DMS53 (cell line): ENCODE measurements at regions not wholly inside any gene's neighbourhood (a gene's known extent, or its start where the extent isn't known, plus 50 kb on each side); places are given as distances from the start of the nearest gene placed in this dataset.
A peak's percentile ranks its signal among the peaks of the same experiment; 100 is the strongest.
"Not testable (repeated sequence)": the region's sequence is repeated elsewhere in the genome, so short reads cannot be mapped to it uniquely, and the experiment has no call there.

Experiments
- DNase-seq: peaks from one replicate; lab custom pipeline; 2025; lab: John Stamatoyannopoulos, UW

DNA sequence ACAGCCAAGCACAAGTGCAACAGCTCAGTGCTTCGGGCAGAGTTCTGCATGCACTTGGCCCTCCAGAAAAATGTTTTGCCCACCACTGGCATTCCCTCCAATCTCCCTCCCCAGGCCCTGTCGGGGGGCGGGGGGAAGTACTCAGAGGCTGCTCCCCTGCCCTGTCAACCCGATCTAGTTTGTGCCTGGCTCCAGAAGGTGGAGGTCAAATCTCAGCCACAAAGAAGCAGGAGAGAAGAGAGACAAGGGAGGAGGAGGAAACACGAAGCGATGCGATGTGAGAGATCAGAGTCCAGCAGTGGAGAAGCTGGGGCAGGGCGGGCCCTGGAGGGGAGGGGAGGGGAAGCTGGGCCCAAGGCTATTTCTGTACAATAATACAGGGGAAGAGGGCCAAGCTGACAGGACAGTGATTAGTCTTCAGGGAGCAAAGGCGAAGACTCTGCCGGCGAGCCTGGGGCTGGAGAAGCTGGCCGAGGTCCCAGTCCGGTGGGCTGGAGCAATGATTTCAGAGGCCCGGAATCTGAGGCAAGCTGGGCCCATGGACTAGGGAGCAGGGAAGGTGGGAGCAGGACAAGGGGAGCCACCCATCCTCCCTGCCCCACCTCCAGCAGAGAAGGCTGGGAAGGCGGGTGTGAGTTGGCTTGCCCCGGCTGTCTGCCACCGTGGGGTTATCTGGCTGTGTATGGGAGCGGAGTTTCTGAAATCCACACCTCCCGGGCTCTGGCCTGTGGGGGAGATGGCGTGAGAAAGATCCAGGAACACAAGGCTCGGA lies 167.1 kb downstream of the EFNB1 start:
- no peak for DNase-seq

GRCh38 chrX:68995386-68995779 lies 166.6 kb downstream of the EFNB1 start:
- no peak for DNase-seq

GRCh38 chrX:68994891-68995255 lies 166.1 kb downstream of the EFNB1 start:
- no peak for DNase-seq

GRCh38 chrX:68994135-68994890 lies 165.5 kb downstream of the EFNB1 start:
- no peak for DNase-seq

GRCh38 chrX:68992821-68993397 lies 164.1 kb downstream of the EFNB1 start:
- DNase-seq: no peak

GRCh38 chrX:68991691-68992345 lies 163.0 kb downstream of the EFNB1 start:
- DNase-seq: no peak

DNA sequence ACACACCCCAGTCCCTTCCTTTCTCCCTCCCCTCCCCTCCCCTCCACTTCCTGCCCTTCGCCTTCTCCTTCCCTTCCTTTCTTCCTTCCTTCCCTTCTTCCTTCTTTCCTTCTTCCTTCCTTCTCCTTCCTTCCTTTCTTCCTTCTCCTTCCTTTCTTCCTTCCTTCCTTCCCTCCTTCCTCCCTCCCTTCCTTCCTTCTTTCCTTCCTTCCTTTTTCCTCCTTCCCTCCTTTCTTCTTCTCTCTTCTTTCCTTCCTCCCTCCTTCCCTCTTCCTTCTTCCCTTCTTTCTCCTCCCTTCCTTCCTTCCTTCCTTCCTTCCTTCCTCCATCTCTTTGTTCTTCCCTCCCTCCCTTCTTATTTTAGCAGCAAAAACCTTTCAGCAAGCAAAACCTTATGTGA lies 162.1 kb downstream of the EFNB1 start:
- no peak for DNase-seq

- DNase-seq: peak; percentile 33
Measured at GRCh38 chrX:68989865-68990606, 161.2 kb downstream of the EFNB1 start.

DNA sequence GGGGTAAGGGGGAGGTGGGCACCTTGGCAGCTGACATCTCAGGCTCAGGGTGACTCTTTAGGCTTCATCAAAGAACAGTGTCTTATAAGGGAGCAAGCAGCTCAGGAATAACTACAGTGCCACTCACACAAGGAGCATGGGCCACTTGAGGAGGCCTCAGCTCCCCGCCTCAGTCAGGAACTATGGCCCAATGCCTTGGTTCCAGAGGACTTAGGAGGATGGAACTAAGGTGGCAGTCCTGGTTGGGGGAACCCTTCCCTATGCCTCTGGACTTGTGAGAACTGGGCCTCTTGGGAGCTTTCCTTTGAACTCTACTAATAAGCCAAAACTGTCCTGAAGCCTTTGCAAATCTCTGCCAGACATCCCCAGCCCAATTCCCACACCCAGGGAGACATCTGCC lies 160.6 kb downstream of the EFNB1 start:
- DNase-seq: no peak

GRCh38 chrX:68988865-68989264 lies 160.0 kb downstream of the EFNB1 start:
- DNase-seq: no peak

DNA sequence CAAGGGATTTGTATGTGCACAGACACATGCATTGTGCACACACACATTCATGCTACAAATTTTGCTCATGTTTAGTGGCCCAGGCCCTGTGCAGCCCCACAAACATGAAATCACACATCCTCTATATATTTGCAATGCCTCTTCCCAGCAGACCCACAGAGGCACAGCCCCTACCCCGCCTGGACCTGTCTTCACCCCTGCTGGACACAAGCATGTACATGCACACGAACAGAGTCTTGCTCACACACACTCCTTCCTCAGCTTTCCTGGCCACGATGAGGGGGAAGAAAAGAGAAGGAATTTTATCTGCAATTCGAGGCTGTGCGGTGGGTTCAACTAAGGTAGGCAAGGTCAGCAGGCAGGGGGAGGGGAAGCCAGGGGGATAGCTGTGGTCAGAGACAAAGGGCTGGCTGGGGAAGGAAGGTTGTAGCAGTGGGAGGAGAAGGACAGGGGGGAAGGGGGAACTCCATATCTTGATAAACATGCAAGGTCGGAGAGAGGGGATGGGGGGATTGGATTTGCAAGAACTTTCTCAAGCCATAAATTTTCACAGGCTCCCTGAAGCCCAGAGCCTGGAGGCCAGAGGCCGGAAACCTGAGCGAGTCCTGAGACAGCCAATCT lies 156.4 kb downstream of the EFNB1 start:
- no peak for DNase-seq

- DNase-seq: no peak
Measured at GRCh38 chrX:68983004-68983857, 154.4 kb downstream of the EFNB1 start.

GRCh38 chrX:68982476-68982875 lies 153.7 kb downstream of the EFNB1 start:
- DNase-seq: no peak

- DNase-seq: no peak
Measured at GRCh38 chrX:68980906-68981616, 152.2 kb downstream of the EFNB1 start.

- no peak for DNase-seq
Measured at GRCh38 chrX:68978655-68979054, 149.8 kb downstream of the EFNB1 start.

GRCh38 chrX:68978255-68978654 lies 149.4 kb downstream of the EFNB1 start:
- no peak for DNase-seq

DNA sequence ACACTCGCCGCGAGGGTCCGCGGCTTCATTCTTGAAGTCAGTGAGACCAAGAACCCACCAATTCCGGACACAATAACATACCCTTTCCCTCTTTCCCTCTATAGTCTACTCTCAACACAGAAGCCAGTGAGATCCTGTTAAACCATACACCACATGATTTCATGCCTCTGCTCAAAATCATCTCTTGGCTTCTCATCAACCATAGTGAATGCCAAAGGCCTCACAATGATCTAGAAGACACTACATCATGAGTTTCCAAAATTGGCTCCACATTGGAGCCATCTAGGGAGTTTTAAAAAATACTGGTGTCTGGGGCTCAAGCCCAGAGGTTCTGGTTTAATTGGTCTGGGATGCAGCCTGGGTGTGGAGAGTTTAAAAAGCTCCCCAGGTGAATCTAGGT lies 124.5 kb downstream of the EFNB1 start:
- DNase-seq: no peak

GRCh38 chrX:68951942-68952619 lies 123.3 kb downstream of the EFNB1 start:
- DNase-seq: not testable (repeated sequence)

GRCh38 chrX:68950937-68951336 lies 122.1 kb downstream of the EFNB1 start:
- no peak for DNase-seq
